HCT116 (cell line): ENCODE measurements at regions not wholly inside any gene's neighbourhood (a gene's known extent, or its start where the extent isn't known, plus 50 kb on each side); places are given as distances from the start of the nearest gene placed in this dataset.
A peak's percentile ranks its signal among the peaks of the same experiment; 100 is the strongest.

Experiments
- CEBPB ChIP-seq: IDR thresholded peaks from 2 replicates; pipeline ENCODE4 v1.6.1; 2012; ENCODE audit warnings: low read depth
- EGR1 ChIP-seq: IDR thresholded peaks from 2 replicates; pipeline ENCODE4 v1.6.1; 2012; ENCODE audit warnings: low read depth
- EZH2 ChIP-seq: fragments of 200-600 bp; sonication (generic); IDR thresholded peaks from 2 replicates; pipeline ENCODE4 v1.6.1; 2017; ENCODE audit warnings: antibody characterized with exemption, mixed run types
- FOSL1 ChIP-seq: IDR thresholded peaks from 2 replicates; pipeline ENCODE4 v1.6.1; 2012; ENCODE audit warnings: low read depth
- REST ChIP-seq: IDR thresholded peaks from 2 replicates; pipeline ENCODE4 v1.6.1; 2012; ENCODE audit warnings: low read depth
- TCF7L2 ChIP-seq: IDR thresholded peaks from 2 replicates; pipeline ENCODE4 v1.7.0; 2011; ENCODE audit warnings: borderline replicate concordance, inconsistent platforms; ENCODE audit not compliant: insufficient read depth, insufficient read length; ENCODE audit errors: extremely low read depth
- YY1 ChIP-seq: IDR thresholded peaks from 2 replicates; pipeline ENCODE4 v1.6.1; 2011; ENCODE audit warnings: low read length, low read depth, moderate library complexity, mild to moderate bottlenecking; ENCODE audit not compliant: insufficient replicate concordance; ENCODE audit errors: extremely low read depth
- ZFX ChIP-seq: fragments of 450-650 bp; IDR thresholded peaks from 2 replicates; pipeline ENCODE4 v1.6.1; 2017
- ZNF274 ChIP-seq: fragments of 200-500 bp; sonication (Bioruptor generic); IDR thresholded peaks from 2 replicates; pipeline ENCODE4 v1.6.1; 2014; ENCODE audit warnings: mild to moderate bottlenecking, low read depth, low read length, inconsistent platforms
- TF ChIP-seq, protein P1 (sequence below), 3 experiments: fragments of 200-600 bp in 1 of 3; sonication (generic) in 1 of 3; IDR thresholded peaks in 2 of 3; conservative IDR thresholded peaks in 1 of 3; 2 replicates each; pipeline ENCODE4 v1.5.1; 2012 to 2017; ENCODE audit warnings: low read depth in 2 of 3, low read length in 2 of 3, antibody characterized with exemption in 1 of 3, borderline replicate concordance in 1 of 3, control low read depth in 1 of 3, mild to moderate bottlenecking in 1 of 3, mixed read lengths in 1 of 3, mixed run types in 1 of 3, moderate library complexity in 1 of 3; ENCODE audit not compliant: insufficient read depth in 1 of 3

- TF ChIP-seq CEBPB (no peak), FOSL1 (no peak), REST (no peak), YY1 (no peak), ZNF274 (no peak), EGR1 (no peak), EZH2 (no peak), TCF7L2 (no peak), ZFX (no peak)
- TF ChIP-seq, protein P1, sequence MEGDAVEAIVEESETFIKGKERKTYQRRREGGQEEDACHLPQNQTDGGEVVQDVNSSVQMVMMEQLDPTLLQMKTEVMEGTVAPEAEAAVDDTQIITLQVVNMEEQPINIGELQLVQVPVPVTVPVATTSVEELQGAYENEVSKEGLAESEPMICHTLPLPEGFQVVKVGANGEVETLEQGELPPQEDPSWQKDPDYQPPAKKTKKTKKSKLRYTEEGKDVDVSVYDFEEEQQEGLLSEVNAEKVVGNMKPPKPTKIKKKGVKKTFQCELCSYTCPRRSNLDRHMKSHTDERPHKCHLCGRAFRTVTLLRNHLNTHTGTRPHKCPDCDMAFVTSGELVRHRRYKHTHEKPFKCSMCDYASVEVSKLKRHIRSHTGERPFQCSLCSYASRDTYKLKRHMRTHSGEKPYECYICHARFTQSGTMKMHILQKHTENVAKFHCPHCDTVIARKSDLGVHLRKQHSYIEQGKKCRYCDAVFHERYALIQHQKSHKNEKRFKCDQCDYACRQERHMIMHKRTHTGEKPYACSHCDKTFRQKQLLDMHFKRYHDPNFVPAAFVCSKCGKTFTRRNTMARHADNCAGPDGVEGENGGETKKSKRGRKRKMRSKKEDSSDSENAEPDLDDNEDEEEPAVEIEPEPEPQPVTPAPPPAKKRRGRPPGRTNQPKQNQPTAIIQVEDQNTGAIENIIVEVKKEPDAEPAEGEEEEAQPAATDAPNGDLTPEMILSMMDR (IDR thresholded peaks at IDR 0.05 in 2 of 3, conservative IDR thresholded peaks at IDR 0.05 in 1 of 3; ENCODE audit: borderline replicate concordance in 1 of 3, insufficient read depth in 1 of 3, low read depth in 2 of 3, low read length in 2 of 3), result peak; percentile 75 to 92 (median 87)
These were observed 286.7 kb upstream of the VRK2 start for GRCh38 chr2:57759822-57760300.
